Urinary bladder (tissue), 3 donors: ENCODE measurements at regions not wholly inside any gene's neighbourhood (a gene's known extent, or its start where the extent isn't known, plus 50 kb on each side); places are given as distances from the start of the nearest gene placed in this dataset.

Experiments
- DNase-seq: peaks from one replicate; pipeline ENCODE4 v3.0.0-alpha.2; 2015; ENCODE audit errors: extremely low spot score
- H3K27ac ChIP-seq: one replicate; pipeline ENCODE4 v1.5.1; 2013; ENCODE audit warnings: low read depth, mild to moderate bottlenecking, moderate library complexity
- H3K36me3 ChIP-seq: one replicate; pipeline ENCODE4 v1.6.1; 2013; ENCODE audit warnings: mild to moderate bottlenecking, moderate library complexity; ENCODE audit not compliant: insufficient read depth
- H3K4me1 ChIP-seq: one replicate; pipeline ENCODE4 v1.6.1; 2013; ENCODE audit warnings: mild to moderate bottlenecking, moderate library complexity; ENCODE audit not compliant: insufficient read depth
- H3K4me3 ChIP-seq: one replicate; pipeline ENCODE4 v1.5.1; 2013; ENCODE audit warnings: low read depth, low read length
- WGBS: extraction: QIAGEN DNeasy Blood & Tissue Kit; methylation state at CpG from one replicate; pipeline ENCODE4 v1.1.7; 2013; 5-methylcytosine and 5-hydroxymethylcytosine counted together
- donor health status: healthy with polysubstance abuse.
- donor health status: healthy.

GRCh38 chr5:109597893-109598292 lies 91.8 kb upstream of the MAN2A1 start:
- Histone ChIP-seq H3K27ac (no peak overlapping the region), H3K4me1 (no peaks in the 10 kb centered on the region), H3K4me3 (no peak overlapping the region), H3K36me3 (no peaks in the 10 kb centered on the region)
- WGBS = 51% methylated on average over 4 of the region's 4 CpGs
- DNase-seq = no peak

- 81% methylated on average over 3 of the region's 3 CpGs for WGBS
- Histone ChIP-seq H3K4me1 (no peaks in the 10 kb centered on the region), H3K27ac (no peak overlapping the region), H3K4me3 (no peak overlapping the region), H3K36me3 (no peaks in the 10 kb centered on the region)
- no peak for DNase-seq
Measured at GRCh38 chr5:109594217-109594616, 95.5 kb upstream of the MAN2A1 start.

DNA sequence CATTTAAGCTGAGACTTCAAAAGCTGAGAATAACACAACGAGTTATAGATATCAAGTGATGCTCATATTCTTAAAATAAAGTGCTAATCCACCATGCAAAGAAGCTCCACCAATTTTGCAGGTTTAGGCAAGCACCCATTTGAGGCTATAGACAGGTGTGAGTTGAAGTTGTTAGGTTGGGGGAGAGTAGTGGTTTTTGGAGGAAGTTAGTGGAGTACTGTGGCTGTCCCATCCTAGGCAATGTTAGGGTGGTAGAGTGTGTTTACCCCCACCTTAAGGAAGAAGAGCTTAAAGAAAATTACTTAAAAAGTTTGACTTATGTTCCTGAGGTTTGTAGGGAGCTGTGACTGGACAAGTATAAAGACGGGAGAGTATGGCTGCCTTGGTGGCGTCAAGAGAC lies 98.9 kb upstream of the MAN2A1 start:
- DNase-seq = no peak
- Histone ChIP-seq H3K36me3 (no peaks in the 10 kb centered on the region), H3K4me3 (no peak overlapping the region), H3K4me1 (no peaks in the 10 kb centered on the region), H3K27ac (no peak overlapping the region)
- 94% methylated on average over 3 of the region's 3 CpGs for WGBS

GRCh38 chr5:109589986-109590385 lies 99.7 kb upstream of the MAN2A1 start:
- Histone ChIP-seq H3K4me1 (no peaks in the 10 kb centered on the region), H3K36me3 (no peaks in the 10 kb centered on the region), H3K27ac (no peak overlapping the region), H3K4me3 (no peak overlapping the region)
- 79% methylated on average over 4 of the region's 4 CpGs for WGBS
- DNase-seq = no peak

GRCh38 chr5:109589239-109589638 lies 100.5 kb upstream of the MAN2A1 start:
- Histone ChIP-seq H3K27ac (no peak overlapping the region), H3K36me3 (no peaks in the 10 kb centered on the region), H3K4me1 (no peaks in the 10 kb centered on the region), H3K4me3 (no peak overlapping the region)
- no peak for DNase-seq
- WGBS = 94% methylated on average over 5 of the region's 5 CpGs

DNA sequence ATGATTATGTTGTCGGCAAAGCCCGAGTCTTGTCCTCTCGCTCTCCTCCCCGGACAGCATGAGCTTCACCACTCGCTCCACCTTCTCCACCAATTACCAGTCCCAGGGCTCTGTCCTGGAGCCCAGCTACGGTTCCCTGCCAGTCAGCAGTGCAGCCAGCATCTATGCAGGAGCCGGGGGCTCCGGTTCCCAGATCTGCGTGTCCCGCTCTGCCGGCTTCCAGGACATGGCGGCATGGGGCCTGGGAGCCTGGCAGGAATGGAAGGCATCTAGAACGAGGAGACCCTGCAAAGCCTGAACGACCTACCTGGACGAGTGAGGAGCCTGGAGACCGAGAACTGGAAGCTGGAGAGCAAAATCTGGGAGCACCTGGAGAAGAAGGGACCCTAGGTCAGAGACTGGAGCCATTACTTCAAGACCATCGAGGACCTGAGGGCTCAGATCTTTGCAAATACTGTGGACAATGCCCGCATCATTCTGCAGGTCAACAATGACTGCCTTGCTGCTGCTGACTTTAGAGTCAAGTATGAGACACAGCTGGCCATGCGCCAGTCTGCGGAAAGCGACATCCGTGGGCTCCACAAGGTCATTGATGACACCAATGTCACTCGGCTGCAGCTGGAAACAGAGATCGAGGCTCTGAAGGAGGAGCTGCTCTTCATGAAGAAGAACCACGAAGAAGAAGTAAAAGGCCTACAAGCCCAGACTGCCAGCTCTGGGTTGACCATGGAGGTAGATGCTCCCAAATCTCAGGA lies 101.3 kb upstream of the MAN2A1 start:
- Histone ChIP-seq H3K27ac (no peak overlapping the region), H3K4me3 (no peak overlapping the region), H3K4me1 (no peaks in the 10 kb centered on the region), H3K36me3 (no peaks in the 10 kb centered on the region)
- WGBS = 96% methylated on average over 25 of the region's 25 CpGs
- DNase-seq = no peak

DNA sequence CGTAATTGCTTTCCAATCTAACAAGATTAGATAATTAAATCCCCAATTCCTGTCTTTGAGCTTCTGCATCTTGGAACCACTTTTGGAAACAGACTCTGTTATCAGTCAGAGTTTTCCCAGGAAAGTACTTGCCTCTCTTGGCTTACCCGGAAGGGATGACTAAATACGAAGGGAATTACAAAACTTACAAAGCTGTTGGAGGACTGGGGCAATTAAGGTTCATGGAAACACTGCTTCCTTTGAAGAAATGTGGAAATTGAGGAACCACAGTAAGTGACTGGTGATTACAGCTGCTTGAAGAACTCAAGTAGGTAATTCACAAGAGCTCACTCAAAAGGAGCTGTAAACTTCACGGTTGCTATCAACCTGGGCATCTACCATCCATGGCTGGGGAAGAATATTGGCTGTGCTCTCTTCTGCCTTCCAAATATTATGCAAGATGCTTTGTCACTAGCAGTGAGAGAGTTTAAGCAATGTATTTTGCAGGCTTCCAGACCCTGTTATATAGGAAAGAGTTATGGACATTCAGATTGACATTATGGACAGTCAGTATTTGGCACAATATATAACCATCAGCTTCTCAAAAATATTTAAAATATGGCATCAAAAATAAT lies 104.6 kb upstream of the MAN2A1 start:
- Histone ChIP-seq H3K4me1 (no peaks in the 10 kb centered on the region), H3K4me3 (no peak overlapping the region), H3K36me3 (no peaks in the 10 kb centered on the region), H3K27ac (no peak overlapping the region)
- DNase-seq = no peak
- WGBS = 24% methylated on average over 4 of the region's 4 CpGs

GRCh38 chr5:109580225-109580624 lies 109.5 kb upstream of the MAN2A1 start:
- Histone ChIP-seq H3K4me3 (no peak overlapping the region), H3K27ac (no peak overlapping the region), H3K36me3 (no peaks in the 10 kb centered on the region), H3K4me1 (no peaks in the 10 kb centered on the region)
- 53% methylated on average over 3 of the region's 3 CpGs for WGBS
- no peak for DNase-seq

DNA sequence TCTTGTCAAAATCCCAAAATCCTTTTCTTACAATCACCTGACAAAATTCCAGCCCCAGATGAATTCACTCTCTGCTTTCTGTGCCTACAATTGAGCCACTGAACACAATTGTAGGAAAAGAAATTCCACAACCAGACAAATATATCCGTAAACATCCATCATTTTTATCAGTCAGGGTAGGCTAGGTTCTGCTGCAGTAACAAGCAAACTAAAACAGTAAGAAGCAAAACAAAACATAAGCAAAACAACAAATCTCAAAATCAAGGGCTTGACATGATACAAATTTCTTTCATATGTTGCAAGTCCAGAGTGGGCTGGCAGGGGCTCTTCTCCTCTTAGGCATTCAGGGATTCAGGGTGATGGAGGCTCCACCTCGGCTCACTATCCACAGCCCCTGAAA lies 114.2 kb upstream of the MAN2A1 start:
- no peak for DNase-seq
- Histone ChIP-seq H3K27ac (no peak overlapping the region), H3K4me1 (no peaks in the 10 kb centered on the region), H3K36me3 (no peaks in the 10 kb centered on the region), H3K4me3 (no peak overlapping the region)
- 95% methylated on average over 2 of the region's 2 CpGs for WGBS

GRCh38 chr5:109574985-109575384 lies 114.7 kb upstream of the MAN2A1 start:
- Histone ChIP-seq H3K4me1 (no peaks in the 10 kb centered on the region), H3K27ac (no peak overlapping the region), H3K36me3 (no peaks in the 10 kb centered on the region), H3K4me3 (no peak overlapping the region)
- DNase-seq = no peak

- DNase-seq = no peak
Measured at GRCh38 chr5:109573766-109574165, 116.0 kb upstream of the MAN2A1 start.

DNA sequence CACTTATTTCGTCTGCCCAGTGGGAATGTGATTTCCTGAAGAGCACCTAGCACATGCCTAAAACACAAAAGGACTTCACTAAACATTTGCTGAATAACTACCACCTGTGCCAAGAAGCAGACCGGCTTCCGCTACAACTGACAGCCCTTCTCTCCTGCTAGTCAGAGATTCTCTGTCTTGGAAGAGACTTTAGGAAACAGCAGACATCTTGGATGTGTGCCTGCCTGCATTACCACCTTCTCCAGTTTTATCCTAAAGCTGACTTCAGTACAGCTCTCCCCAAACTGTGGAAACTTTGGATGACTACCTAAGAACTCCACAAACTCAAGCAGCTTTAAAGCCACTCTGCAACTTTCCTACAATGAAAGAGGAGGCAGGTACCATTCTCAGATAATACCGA lies 116.5 kb upstream of the MAN2A1 start:
- no peak for DNase-seq
- 91% methylated on average over 4 of the region's 4 CpGs for WGBS
- H3K27ac ChIP-seq = no peak overlapping the region
- H3K4me3 ChIP-seq = no peak overlapping the region
- no peaks in the 10 kb centered on the region for H3K4me1 ChIP-seq
- H3K36me3 ChIP-seq = no peaks in the 10 kb centered on the region

More at GRCh38 chr5:109573766-109574165, 116.0 kb upstream of the MAN2A1 start:
- no peaks in the 10 kb centered on the region for H3K4me1 ChIP-seq
- no peak overlapping the region for H3K4me3 ChIP-seq
- 81% methylated on average over 3 of the region's 3 CpGs for WGBS
- H3K27ac ChIP-seq = no peak overlapping the region
- no peaks in the 10 kb centered on the region for H3K36me3 ChIP-seq

DNA sequence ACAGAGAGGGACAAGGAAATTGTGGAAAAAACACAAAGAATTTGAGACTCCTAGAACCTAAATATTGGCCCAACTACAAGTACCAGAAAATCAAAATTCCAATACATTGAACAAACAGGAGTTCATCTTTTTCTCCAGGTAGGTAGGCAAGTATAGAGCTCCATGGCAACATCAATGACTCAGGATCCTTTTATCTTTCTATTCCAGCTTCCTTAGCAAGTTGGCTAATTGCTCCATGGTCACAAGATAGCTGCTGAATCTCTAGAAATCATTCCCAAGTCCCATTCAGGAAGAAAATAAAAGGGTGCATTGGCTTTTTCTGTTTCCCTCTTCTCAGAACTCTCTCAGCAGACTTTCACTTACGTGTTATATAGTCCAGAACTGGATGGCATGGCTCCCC lies 117.9 kb upstream of the MAN2A1 start:
- H3K36me3 ChIP-seq = no peaks in the 10 kb centered on the region
- no peak overlapping the region for H3K4me3 ChIP-seq
- no peak overlapping the region for H3K27ac ChIP-seq
- 90% methylated on average over 1 of the region's 1 CpG for WGBS
- DNase-seq = no peak
- no peaks in the 10 kb centered on the region for H3K4me1 ChIP-seq

DNA sequence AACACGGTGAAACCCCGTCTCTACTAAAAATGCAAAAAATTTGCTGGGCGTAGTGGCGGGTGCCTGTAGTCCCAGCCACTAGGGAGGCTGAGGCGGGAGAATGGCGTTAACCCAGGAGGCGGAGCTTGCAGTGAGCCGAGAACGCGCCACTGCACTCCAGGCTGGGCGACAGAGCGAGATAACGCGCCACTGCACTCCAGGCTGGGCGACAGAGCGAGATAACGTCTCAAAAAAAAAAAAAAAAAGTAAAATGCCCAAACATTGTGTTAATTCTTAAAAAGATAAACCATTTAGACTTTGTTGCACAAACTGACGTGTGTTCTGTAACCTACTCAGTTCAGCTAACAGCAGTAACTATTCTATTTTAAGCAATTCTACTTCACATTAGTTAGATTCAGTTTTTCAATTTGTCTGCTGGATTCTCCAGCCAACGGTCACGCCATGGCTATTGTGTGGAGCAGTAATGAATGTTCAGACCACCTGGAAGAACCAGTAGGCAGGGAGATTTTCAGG lies 119.3 kb upstream of the MAN2A1 start:
- WGBS = 93% methylated on average over 20 of the region's 20 CpGs
- no peak overlapping the region for H3K27ac ChIP-seq

More for the DNA sequence above, 119.3 kb upstream of the MAN2A1 start:
- no peak overlapping the region for H3K4me3 ChIP-seq
- no peak for DNase-seq
- H3K36me3 ChIP-seq = no peaks in the 10 kb centered on the region
- no peaks in the 10 kb centered on the region for H3K4me1 ChIP-seq
